Ureter (tissue), 1 donor: ENCODE measurements at regions not wholly inside any gene's neighbourhood (a gene's known extent, or its start where the extent isn't known, plus 50 kb on each side); places are given as distances from the start of the nearest gene placed in this dataset.
"Not testable (repeated sequence)": the region's sequence is repeated elsewhere in the genome, so short reads cannot be mapped to it uniquely, and the experiment has no call there.

Experiments used
- DNase-seq: peaks from one replicate; pipeline ENCODE4 v3.0.0-alpha.2; 2020; ENCODE audit warnings: low spot score
- donor health status: DM: yes; HTN: yes; CAD: no.

DNA sequence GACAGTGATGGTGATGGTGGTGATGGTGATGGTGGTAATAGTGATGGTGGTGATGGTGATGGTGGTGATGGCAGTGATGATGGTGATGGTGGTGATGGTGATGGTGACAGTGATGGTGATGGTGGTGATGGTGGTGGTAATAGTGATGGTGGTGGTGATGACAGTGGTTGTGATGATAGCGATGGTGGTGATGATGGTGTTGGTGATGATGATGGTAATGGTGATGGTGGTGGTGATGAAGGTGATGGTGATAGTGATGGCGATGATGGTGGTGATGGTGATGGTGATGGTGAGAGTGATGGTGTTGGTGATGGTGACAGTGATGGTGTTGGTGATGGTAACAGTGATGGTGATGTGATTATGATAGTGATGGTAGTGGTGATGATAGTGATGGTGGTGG lies 94.3 kb downstream of the ASB1 start:
- no peak for DNase-seq

DNA sequence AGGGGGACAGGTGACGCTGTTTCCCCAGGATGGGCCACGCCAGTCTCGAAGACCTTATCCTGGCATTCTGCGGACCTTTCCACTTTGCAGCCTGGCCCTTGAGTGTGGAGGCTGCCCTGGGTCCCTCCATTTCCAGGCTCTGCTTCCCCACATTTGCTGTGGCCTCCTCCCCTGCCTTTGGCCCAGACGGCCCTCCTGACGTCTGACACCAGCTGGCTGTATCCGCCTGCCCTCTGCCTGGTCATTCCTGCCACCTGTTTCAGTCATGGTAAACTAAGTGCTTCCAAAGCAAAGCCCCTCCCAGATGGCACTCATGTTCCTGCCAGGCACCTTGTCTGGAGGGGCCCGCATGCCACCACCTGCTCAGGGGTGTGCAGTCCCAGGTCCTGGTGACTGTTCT lies 95.1 kb downstream of the ASB1 start:
- DNase-seq, result no peak

DNA sequence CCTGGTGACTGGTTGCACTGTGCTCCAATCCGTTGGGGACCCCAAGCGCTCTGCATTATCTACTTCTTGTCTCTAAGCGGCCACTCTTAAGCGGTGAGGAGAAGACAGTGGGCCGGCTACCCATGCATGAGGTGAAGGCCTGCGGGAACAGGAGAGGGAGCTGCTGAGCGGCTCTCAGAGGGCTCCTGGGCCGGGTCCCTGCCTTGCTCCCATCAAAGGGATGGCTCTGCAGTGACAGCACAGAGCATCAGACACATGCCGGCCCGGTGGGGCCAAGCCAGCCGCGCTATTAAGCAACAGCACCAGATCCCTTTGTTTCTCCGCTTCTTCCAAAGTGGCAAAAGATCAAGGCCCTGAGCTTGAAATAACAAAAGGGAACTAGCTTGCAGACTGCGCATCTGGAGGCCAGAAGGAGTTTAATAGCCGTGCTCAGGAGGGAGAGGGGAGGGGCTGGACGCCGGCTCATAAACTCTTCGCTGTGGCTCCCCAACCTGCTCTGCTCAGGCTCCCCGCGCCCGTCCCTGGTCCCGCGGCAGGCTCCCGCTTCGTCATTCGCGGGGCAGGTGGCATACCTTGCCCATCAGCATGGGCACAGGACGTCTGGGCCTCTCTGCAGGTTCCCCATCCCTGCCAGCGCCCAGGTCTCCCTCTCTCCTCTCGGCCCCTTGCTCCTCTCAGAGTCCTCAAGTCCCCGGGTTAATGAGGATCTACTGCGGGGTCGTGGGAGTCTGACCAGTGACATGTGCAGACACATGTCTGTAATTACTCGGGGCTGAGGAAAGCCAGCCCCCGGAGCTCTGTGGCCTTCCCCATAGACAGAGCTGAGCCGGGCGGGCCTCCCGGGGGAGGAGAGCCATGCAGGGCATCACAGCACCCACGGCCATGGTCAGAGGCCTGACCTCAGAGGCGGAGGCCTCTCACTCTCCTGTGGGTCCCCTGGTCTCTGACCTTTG lies 96.7 kb downstream of the ASB1 start:
- peak; percentile 56 for DNase-seq

DNA sequence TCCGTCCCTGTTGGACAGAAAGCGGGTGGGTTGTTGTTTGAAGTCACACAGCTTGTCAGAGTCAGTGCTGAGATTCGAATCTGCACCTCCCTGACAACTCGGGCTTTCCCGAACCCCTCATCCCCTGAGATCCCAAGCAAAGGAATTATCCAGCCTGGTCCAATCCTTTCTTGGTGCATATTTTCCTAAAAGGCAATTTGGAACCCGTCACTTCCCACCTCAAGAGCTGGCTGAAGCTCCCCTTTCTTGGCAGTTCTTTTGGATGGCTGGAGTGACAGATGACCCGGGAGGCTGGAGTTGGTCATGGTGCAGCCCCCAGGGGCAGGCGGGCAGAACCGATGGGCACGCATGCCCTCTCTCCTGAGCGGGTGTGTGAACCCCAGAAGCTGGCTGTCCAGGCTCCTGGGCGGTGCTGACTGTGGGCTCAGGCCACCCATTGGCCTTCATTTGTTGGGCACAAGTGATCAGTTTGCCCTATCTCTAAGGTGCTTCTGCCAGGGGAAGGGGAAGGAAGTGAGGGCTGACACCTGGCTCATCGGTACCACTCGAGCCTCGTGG lies 97.8 kb downstream of the ASB1 start:
- DNase-seq, result no peak

DNA sequence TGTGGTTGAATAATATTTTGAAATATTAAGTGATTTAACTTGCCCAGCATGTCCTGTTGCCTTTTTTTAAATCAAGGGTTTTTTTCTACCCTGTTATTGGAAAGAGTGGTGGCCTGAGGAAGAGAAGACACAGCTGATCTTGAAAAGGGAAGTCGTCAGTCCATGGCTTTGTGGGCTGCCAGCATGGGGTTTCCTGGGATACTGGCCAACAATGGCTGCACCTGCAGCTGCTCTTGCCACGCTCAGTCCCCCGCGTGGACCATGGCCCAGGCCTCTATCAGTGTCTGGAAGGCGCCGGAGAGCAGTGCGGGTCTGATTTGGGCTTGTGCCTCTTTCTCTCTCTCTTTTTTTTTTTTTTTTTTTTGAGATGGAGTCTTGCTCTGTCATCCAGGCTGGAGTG lies 99.3 kb downstream of the ASB1 start:
- DNase-seq, result no peak

DNA sequence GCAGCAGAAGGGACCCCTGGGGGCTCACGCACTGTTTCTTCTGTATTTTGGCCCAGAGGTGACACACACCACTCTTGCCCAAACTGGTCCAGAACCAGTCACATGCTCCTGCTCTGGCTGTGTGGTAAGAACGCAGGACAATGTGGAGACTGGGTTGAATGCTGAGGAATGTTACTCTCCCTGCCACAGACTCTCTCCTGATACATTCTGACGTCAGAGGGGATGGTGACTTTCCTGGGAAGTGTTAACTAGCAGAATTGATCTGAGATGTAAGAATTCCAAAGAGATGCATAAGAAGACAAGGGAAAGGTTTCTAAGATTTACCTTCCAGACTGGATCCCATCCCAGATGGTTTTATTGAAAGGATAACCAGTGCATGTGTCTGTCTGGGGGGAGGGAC lies 100.8 kb downstream of the ASB1 start:
- DNase-seq, result no peak

DNA sequence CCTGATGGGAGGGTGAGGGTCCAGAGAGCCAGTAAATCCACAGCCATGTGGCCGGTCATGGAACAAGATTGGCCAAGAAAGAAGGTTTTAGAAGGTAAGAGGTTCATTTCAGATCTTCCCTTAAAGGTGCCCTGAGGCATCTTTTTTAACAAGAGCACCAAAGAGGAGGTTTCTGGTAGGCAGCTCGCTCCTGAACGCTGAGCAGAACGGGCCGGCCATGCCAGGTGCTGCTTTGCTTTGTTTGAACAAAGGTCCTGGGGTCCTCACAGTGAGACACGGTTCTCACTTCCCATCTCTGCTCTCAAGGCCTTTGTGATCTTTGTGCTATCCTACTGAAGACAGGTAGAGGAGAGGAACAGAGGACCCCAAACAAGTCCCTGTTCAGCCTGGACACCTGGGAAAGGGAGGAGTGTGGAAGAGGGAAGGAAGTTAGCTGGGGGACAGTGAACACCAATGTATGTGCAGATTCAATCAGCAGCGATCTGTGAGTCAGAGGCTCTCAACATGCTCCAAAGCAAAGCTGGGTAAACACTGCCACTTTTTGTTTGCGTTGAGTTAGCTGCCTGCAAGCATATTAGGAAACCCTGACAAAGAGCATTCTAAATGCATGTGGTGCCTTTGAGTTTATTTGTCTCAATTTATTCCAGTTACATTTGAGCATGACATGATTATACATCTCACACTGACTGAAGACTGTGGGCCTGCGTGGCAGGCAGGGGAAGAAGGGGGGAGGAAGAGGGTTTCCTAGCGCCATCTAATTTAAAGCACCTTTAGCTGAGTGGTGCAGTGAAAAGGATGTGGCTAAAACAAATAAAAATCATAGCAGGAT lies 102.4 kb downstream of the ASB1 start:
- DNase-seq, result peak; percentile 53

DNA sequence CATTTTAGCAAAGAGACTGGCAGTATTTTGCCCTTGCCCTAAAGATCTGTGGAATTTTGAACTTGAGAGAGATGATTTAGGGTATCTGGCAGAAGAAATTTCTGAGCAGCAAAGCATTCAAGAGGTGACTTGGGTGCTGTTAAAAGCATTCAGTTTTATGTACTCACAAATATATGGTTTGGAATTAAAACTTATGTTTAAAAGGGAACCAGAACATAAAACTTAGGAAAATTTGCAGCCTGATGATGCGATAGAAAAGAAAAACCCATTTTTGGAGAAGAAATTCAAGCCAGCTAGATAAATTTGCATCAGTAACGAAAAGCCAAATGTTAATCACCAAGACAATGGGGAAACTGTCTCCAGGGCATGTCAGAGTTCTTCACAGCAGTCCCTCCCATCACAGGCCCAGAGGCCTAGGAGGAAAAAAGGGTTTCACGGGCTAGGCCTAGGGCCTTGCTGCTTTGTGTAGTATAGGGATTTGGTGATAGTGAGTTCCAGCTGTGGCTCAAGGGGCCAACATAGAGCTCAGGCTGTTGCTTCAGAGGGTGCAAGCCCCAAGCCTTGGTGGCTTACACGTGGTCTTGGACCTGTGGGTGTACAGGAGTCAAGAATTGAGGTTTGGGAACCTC lies 104.4 kb downstream of the ASB1 start:
- DNase-seq, result not testable (repeated sequence)

DNA sequence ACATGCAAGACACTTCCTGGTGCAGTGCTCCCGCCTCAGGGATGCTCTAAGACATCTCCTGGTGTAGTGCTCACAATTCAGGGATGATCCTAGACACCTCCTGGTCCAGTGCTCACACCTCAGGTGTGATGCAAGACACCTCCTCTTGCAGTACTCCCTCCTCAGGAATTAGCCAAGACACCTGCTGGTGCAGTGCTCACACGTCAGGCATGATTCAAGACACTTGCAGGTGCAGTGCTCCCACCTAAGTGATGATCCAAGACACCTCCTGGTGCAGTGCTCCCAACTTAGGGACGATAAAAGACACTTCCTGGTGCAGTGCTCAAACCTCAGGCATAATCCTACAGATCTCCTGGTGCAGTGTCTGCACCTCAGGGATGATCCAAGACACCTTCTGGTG lies 117.0 kb downstream of the ASB1 start:
- DNase-seq, result not testable (repeated sequence)

DNA sequence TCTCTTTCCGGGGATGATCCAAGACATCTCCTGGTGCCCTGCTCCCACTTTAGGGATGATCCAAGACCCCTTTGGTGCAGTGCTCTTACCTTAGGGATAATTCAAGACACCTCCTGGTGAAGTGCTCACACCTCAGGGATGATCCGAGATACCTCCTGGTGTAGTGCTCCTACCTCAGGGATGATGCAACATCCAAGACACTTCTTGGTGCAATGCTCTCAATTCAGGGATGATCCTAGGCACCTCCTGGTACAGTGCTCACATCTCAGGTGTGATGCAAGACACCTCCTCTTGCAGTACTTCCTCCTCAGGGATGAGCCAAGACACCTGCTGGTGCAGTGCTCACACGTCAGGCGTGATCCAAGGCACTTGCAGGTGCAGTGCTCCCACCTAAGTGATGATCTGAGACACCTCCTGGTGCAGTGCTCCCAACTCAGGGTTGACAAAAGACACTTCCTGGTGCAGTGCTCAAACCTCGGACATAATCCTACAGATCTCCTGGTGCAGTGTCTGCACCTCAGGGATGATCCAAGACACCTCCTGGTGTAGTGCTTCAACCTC lies 122.3 kb downstream of the ASB1 start:
- no peak for DNase-seq

DNA sequence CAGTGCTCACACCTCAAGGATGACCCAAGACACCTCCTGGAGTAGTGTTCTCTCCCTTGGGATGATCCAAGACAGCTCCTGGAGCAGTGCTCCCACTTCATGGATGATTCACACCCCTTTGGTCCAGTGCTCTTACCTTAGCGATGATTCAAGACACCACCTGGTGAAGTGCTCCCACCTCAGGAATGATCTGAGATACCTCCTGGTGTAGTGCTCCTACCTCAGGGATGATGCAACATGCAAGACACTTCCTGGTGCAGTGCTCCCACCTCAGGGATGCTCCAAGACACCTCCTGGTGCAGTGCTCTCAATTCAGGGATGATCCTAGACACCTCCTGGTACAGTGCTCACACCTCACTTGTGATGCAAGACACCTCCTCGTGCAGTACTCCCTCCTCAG lies 123.1 kb downstream of the ASB1 start:
- DNase-seq, result no peak

DNA sequence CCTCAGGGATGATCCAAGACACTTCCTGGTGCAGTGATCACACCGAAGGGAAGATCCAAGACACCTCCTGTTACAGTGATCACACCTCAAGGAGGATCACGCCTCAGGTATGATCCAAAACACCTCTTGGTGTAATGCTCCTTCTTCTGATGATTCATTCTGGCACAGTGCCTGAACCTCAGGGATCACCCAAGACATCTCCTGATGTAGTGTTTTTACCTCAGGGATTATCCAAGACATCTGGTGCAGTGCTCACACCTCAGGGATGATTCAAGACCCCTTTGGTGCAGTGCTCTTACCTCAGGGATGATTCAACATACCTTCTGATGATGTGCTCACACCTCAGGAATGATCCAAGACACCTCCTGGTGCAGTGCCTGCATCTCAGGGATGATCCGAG lies 124.4 kb downstream of the ASB1 start:
- no peak for DNase-seq

DNA sequence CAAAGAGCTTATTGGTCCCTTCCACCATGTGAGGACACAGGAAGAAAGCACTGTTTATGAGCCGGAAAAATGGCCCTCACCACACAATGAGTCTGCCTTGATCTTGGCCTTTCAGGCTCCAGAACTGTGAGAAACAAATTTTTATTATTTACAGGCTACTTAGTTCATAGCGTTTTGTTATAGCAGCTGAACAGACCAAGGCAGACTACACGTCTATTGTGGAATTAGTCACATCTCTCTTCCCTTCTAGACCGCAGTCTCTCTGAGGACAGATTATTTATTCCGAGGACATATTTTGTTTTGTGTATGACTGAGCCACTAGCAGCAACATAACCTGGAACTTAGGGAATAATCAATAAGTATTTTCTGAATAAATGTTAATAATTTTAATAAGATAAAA lies 125.5 kb downstream of the ASB1 start:
- no peak for DNase-seq

DNA sequence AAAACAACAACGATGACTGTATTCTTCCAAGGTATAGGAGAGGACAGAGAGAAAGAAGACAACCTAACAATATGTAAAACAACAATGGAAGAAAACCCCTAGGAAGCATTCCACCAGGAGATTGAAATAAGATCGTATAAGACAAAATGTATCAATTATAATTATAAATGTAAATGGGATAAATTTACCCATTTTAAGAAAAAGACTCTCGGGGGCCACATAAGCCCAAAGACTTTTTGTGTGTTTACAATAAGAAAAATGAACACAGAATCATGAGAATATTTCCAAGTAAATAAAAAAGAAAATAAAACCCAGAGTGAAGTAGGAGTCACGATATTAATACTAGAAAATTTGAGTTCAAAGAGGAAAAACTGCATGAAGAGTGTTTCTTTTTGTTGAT lies 126.4 kb downstream of the ASB1 start:
- DNase-seq, result no peak

DNA sequence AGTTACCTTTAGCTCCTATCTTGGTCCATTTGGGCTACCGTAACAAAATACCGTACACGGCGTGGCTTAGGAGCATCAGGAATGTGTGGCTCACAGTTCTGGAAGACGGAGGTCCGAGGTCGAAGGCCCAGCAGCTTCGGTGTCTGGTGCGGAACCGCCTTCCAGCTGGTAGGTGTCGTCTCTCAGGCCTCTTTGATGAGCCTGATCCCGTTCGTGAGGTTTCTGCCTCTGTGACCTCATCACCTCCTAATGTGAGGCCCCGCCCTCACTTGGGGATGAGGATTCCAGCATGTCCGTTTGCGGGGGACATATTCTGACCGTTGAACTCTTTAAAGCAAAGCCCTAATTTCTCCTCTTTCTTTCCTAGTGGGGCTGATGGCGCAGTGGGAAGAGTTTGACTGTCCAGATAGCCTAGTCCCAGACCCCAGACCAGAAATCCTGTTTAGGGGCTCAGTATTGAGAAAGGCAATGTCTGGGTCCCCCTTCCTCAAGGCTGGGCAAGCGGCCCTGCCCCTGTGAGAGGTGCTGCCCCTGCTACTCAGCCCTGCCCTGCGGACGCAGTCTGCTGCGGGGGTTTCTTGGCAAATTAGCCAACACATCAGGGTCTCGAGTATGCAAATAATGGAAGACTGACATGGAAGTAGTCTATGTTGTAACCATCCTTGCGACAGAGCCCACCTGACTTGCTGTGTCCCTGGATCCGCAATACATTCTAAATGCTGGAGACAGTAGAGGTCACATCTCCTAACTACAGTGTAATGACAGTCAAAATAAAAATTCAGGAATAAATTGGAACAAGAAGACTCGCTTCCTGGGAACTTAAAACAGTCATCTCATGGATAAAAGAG lies 128.0 kb downstream of the ASB1 start:
- no peak for DNase-seq

DNA sequence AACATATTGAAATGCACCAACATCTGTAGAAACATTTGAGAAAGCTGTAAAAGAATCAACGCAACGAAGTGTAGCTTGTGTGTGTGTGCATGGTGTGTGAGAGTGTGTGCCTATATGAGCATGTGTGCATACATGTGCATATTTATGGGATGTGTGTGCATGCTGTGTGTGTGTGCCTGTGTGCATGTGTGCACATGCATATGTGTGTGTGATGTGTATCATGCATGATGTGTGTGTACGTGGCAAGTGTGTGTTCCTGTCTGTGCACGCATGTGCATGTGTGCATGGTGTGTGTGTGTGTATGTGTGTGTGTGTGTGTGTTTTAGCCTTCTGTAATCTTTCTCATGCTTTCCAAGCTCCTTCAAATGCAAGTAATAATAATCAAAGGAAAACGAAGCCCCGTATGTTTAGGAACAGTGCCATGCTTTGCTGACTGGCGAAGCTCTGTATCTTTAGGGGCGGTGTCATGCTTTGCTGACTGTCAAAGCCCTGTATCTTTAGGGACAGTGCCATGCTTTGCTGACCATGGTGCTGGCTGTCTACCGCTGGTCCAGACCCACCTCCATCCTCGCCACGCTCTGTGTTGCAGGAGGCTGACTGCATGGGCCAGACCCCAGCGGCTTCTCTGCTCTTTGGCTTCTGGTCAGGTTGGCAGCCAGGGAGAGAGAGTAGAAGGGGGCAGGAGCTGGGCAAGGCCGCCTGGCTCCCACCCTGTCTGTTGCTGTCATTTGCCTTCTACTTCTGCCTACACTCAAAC lies 129.2 kb downstream of the ASB1 start:
- DNase-seq, result no peak

DNA sequence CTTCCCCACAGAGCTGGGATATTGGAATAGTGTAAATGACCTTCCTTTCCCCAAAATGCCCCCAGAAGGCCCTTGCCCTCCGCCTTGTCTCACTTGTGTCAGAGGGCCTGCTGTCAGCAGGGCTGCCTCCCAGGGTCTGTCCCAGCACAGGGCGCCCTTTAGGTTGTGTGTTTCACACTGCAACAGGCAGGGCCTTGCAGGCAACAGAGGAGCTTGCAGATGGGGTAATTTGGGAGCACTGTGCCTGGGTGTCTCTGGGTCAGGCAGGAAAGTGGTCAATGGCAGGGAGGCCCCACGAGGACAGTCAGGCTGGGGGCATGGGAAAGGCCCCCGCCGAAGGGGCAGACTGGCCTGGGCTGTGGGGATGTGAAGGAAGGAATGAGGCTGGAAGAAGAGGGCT lies 130.7 kb downstream of the ASB1 start:
- no peak for DNase-seq

DNA sequence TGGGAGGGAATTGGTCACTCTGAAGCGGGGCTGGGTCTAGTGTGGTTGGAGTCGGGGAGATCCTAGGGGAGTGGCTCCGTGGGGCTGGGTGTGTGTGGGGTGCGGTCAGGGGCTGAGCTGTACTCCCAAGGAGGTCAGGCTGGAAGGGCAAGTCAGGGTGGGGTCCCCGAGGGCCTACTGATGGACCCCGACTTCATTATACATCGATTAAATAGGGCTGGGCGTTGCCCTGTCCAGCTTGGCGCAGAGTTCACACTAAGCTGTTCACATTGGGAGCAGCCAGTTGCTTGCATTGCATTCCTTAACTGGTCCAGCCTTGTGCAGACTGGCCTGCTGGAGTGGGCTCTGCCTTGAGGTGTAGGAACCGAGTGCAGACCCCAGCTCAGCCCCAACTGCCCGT lies 131.2 kb downstream of the ASB1 start:
- DNase-seq, result no peak

DNA sequence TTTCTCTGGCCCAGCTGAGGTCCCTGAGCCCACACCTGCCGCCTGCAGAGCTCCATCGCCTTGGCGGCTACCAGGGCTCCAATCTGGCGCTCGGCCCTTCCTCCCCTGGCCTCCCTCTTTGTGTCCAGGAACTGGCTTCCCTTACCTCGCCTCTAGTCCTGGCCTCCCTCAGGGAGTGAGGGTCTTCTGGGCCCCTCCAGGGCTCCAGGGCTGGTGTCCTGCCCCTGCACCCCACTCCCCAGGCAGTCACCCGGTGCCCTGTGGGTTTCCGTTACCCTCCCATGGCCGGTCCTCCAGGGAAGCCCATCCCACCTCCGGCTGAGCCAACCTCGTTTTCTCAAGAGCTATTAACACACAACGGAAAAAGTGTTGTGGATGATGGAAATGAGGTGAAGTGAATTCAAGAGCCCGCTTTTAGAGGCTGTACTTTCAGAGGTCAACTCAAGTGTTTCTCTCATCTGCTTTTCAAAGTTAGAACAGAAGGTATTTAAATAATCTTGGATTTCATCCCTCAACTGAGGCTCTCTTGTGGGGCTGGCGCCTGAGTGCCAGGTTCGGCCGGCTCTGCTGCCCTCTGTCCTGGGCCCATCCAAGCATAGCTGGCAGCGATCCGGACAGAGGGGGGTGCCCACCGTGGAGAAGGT lies 131.9 kb downstream of the ASB1 start:
- DNase-seq, result no peak

DNA sequence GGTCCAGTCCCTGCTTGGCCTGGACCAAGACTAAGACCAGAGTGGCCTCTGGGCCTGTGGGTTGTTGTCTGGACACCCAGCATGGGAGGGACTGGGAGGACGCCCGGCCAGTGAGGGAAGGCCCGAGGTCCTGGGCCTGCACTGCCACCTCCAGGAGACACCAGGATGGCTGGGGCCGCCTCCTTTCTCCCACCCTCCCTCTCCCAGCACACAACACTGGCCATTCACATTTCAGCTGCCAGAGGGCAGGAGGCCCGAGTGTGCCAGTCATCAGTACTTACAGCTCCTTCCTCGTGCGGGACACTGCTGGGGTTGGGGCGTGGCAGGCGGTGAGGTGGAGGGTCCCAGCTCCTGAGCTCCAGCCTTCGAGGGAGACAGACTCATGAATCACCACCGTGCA lies 133.5 kb downstream of the ASB1 start:
- no peak for DNase-seq
